Liver (tissue), 3 donors: ENCODE measurements at regions not wholly inside any gene's neighbourhood (a gene's known extent, or its start where the extent isn't known, plus 50 kb on each side); places are given as distances from the start of the nearest gene placed in this dataset.

Experiments
- EGR1 ChIP-seq, 2 donors: IDR thresholded peaks; 2 replicates each; pipeline ENCODE4 v1.6.1; 2016 to 2018; ENCODE audit warnings: antibody characterized with exemption in 2 of 2, low read depth in 2 of 2
- GABPA ChIP-seq, 2 donors: IDR thresholded peaks in 1 of 2; conservative IDR thresholded peaks in 1 of 2; 2 replicates each; pipeline ENCODE4 v1.6.1; 2016; ENCODE audit warnings: antibody characterized with exemption in 2 of 2, mild to moderate bottlenecking in 1 of 2, moderate library complexity in 1 of 2
- HNF4A ChIP-seq, 2 donors: conservative IDR thresholded peaks; 2 replicates each; pipeline ENCODE4 v1.6.1; 2016; ENCODE audit warnings: antibody characterized with exemption in 2 of 2, mild to moderate bottlenecking in 2 of 2
- HNF4G ChIP-seq: IDR thresholded peaks from 2 replicates; pipeline ENCODE4 v1.6.1; 2016; ENCODE audit warnings: antibody characterized with exemption
- JUND ChIP-seq, 2 donors: IDR thresholded peaks; 2 replicates each; pipeline ENCODE4 v1.6.1; 2016; ENCODE audit warnings: antibody characterized with exemption in 2 of 2
- NR2F2 ChIP-seq: IDR thresholded peaks from 2 replicates; pipeline ENCODE4 v1.6.1; 2016; ENCODE audit warnings: antibody characterized with exemption
- RAD21 ChIP-seq, 2 donors: IDR thresholded peaks; 2 replicates each; pipeline ENCODE4 v1.6.1; 2016; ENCODE audit warnings: antibody characterized with exemption in 2 of 2, mild to moderate bottlenecking in 2 of 2
- SP1 ChIP-seq: IDR thresholded peaks from 2 replicates; pipeline ENCODE4 v1.6.1; 2018; ENCODE audit warnings: antibody characterized with exemption, mild to moderate bottlenecking
- TAF1 ChIP-seq: conservative IDR thresholded peaks from 2 replicates; pipeline ENCODE4 v1.6.1; 2016; ENCODE audit warnings: antibody characterized with exemption, mild to moderate bottlenecking
- YY1 ChIP-seq: IDR thresholded peaks from 2 replicates; pipeline ENCODE4 v1.6.1; 2016; ENCODE audit warnings: antibody characterized with exemption, mild to moderate bottlenecking
- TF ChIP-seq, protein P1 (sequence below): IDR thresholded peaks from 2 replicates; pipeline ENCODE4 v1.6.1; 2016; ENCODE audit warnings: antibody characterized with exemption
- TF ChIP-seq, protein P2 (sequence below): fragments of 150-350 bp; IDR thresholded peaks from 2 replicates; pipeline ENCODE4 v1.5.1; 2017; ENCODE audit warnings: improper control_type of control experiment, low read depth, low read length; ENCODE audit not compliant: missing input control
- TF ChIP-seq, protein P3 (sequence below): IDR thresholded peaks from 2 replicates; pipeline ENCODE4 v1.6.1; 2016; ENCODE audit warnings: antibody characterized with exemption
- TF ChIP-seq, protein P4 (sequence below): IDR thresholded peaks from 2 replicates; pipeline ENCODE4 v1.6.1; 2016; ENCODE audit warnings: antibody characterized with exemption, mild to moderate bottlenecking
- donor health status: healthy.
- donor health status: healthy.

DNA sequence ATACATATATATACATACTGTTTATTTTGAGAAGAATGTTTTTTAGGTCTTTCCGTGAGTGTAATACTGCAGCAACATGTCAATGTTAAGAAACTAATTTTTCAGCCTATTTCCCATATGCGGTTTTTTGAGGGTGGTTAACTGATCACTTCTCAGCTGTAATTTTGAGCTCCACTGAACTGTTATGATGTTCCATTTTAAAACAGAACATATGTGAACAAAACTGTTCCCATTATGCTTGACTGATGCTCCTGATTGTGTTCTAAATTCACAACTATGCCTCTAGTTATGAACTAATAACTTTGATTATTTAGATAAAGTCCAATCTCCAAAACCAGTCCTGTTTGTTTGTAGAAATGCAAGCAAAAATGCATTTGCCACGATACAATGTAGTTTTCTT, 511.2 kb upstream of the FSIP2 start:
- TF ChIP-seq, protein P1, sequence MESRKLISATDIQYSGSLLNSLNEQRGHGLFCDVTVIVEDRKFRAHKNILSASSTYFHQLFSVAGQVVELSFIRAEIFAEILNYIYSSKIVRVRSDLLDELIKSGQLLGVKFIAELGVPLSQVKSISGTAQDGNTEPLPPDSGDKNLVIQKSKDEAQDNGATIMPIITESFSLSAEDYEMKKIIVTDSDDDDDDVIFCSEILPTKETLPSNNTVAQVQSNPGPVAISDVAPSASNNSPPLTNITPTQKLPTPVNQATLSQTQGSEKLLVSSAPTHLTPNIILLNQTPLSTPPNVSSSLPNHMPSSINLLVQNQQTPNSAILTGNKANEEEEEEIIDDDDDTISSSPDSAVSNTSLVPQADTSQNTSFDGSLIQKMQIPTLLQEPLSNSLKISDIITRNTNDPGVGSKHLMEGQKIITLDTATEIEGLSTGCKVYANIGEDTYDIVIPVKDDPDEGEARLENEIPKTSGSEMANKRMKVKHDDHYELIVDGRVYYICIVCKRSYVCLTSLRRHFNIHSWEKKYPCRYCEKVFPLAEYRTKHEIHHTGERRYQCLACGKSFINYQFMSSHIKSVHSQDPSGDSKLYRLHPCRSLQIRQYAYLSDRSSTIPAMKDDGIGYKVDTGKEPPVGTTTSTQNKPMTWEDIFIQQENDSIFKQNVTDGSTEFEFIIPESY: no peak
- TF ChIP-seq, protein P2, sequence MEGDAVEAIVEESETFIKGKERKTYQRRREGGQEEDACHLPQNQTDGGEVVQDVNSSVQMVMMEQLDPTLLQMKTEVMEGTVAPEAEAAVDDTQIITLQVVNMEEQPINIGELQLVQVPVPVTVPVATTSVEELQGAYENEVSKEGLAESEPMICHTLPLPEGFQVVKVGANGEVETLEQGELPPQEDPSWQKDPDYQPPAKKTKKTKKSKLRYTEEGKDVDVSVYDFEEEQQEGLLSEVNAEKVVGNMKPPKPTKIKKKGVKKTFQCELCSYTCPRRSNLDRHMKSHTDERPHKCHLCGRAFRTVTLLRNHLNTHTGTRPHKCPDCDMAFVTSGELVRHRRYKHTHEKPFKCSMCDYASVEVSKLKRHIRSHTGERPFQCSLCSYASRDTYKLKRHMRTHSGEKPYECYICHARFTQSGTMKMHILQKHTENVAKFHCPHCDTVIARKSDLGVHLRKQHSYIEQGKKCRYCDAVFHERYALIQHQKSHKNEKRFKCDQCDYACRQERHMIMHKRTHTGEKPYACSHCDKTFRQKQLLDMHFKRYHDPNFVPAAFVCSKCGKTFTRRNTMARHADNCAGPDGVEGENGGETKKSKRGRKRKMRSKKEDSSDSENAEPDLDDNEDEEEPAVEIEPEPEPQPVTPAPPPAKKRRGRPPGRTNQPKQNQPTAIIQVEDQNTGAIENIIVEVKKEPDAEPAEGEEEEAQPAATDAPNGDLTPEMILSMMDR: no peak
- TF ChIP-seq NR2F2 (no peak), SP1 (no peak), EGR1 (IDR thresholded peaks at IDR 0.05; ENCODE audit: low read depth in 2 of 2) (no peak), GABPA (IDR thresholded peaks at IDR 0.05 in 1 of 2, conservative IDR thresholded peaks at IDR 0.05 in 1 of 2) (no peak), JUND (IDR thresholded peaks at IDR 0.05) (no peak), RAD21 (IDR thresholded peaks at IDR 0.05) (no peak), YY1 (no peak), TAF1 (no peak), HNF4G (no peak), HNF4A (conservative IDR thresholded peaks at IDR 0.05) (no peak)
- TF ChIP-seq, protein P3, sequence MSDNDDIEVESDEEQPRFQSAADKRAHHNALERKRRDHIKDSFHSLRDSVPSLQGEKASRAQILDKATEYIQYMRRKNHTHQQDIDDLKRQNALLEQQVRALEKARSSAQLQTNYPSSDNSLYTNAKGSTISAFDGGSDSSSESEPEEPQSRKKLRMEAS: no peak
- TF ChIP-seq, protein P4, sequence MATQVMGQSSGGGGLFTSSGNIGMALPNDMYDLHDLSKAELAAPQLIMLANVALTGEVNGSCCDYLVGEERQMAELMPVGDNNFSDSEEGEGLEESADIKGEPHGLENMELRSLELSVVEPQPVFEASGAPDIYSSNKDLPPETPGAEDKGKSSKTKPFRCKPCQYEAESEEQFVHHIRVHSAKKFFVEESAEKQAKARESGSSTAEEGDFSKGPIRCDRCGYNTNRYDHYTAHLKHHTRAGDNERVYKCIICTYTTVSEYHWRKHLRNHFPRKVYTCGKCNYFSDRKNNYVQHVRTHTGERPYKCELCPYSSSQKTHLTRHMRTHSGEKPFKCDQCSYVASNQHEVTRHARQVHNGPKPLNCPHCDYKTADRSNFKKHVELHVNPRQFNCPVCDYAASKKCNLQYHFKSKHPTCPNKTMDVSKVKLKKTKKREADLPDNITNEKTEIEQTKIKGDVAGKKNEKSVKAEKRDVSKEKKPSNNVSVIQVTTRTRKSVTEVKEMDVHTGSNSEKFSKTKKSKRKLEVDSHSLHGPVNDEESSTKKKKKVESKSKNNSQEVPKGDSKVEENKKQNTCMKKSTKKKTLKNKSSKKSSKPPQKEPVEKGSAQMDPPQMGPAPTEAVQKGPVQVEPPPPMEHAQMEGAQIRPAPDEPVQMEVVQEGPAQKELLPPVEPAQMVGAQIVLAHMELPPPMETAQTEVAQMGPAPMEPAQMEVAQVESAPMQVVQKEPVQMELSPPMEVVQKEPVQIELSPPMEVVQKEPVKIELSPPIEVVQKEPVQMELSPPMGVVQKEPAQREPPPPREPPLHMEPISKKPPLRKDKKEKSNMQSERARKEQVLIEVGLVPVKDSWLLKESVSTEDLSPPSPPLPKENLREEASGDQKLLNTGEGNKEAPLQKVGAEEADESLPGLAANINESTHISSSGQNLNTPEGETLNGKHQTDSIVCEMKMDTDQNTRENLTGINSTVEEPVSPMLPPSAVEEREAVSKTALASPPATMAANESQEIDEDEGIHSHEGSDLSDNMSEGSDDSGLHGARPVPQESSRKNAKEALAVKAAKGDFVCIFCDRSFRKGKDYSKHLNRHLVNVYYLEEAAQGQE: no peak
